ENCODE measurements at regions not wholly inside any gene's neighbourhood (a gene's known extent, or its start where the extent isn't known, plus 50 kb on each side); places are given as distances from the start of the nearest gene placed in this dataset.

DNA sequence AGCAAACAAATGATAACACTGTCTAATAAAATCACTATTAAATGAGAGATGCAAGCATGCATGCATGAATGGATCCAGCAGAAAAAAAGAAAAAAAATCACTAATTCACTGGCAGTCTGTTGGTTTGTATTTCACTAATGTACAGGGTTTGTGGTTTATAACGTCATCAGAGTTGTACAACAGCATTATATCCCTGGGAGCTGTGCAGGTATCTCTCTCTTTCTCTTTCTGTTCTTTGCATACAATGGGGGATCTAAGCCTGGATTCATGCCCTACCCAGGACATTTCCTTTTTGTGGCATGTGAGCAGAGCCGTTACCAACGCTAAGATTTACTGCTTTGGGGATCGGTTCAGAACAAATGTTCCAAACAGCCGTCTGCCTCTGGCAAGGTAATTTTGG, 229.5 kb downstream of the SOX2 start:
- no peak for DNase-seq (ENCODE audit: low read depth, low spot score)
- in situ Hi-C loops (cut with HindIII; ENCODE audit: low pct_unique_long_range_greater_than_20kb, low sequenced_read_pairs): no loop called here

DNA sequence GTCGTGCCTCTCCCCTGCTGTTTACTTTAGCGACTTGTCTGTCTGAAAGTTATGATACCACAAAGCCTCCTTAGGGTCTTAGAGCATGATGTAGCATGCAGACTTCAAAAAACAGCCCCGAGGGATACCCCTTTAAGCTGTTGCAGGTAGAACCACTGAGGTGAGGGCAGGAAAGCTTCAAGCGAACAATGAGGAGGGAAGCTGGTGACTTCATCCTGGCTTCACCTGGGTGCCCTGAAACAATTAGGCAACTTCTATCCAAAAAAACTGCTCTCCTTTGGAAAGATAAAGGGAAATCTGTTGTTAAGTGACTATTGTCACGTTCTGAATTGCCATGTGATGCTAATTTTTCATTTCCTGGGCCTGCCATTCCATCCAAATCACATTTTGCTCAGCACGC, 231.6 kb downstream of the SOX2 start:
- in situ Hi-C loops (cut with HindIII; ENCODE audit: low pct_unique_long_range_greater_than_20kb, low sequenced_read_pairs): no loop called here
- DNase-seq (ENCODE audit: low read depth, low spot score): no peak

DNA sequence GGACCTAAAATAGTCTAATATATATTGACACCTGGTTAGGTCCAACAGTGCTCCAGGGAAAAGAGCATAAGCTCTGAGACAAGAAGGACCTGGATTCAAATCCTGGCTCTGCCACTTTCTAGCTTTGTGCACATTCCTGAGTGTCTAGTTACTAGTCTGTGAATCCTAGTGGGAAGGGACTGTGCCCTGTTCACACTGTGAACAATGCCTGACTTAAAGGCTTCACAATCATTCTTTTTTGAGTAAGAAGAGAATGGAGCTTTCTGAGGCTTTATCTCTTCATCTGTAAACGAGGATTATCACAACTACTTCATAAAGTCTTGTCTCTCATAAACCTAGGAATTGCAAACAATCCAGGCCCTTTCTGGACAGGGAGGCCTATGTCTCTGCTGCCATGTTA, 235.9 kb downstream of the SOX2 start:
- in situ Hi-C loops (cut with HindIII; ENCODE audit: low pct_unique_long_range_greater_than_20kb, low sequenced_read_pairs): no loop called here
- DNase-seq (ENCODE audit: low read depth, low spot score): no peak

DNA sequence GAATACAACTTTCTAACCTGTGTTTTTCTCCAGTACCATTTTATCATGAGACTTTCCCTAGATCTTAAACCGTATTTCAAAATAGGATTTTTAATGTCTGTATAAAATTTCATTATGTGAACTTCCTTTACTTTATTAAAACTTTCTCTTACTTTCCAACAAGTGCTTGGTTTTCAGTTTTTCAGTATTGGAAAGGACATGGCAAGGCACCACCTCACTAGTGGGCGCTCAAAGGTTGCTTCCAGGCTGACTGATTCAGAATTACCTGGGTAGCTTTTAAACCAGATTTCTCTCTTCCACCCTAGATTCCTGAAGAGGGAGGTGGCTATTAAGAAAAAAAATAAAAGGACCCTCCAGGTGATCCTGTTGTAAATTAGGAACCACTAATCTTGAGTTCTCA, 236.6 kb downstream of the SOX2 start:
- in situ Hi-C loops (cut with HindIII; ENCODE audit: low pct_unique_long_range_greater_than_20kb, low sequenced_read_pairs): no loop called here
- DNase-seq (ENCODE audit: low read depth, low spot score): peak; percentile 46

DNA sequence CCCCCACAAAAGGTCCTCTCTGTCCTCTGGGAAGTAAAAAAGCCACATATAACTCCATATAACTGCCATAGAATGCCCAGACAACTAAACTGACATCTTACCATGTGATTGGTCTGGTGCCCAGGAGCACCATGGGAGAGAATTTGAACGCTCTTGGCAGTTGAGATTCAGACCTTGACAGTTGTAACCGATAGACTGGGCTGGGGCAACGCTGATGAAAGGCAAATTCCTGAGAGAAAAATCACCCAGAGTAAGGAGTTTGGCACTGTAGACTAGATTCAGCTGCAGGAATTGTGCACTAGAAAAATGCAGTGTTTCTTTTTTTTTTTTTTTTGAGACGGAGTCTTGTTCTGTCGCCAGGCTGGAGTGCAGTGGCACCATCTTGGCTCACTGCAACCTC, 240.5 kb downstream of the SOX2 start:
- no peak for DNase-seq (ENCODE audit: low read depth, low spot score)
- in situ Hi-C loops (cut with HindIII; ENCODE audit: low pct_unique_long_range_greater_than_20kb, low sequenced_read_pairs): no loop called here

DNA sequence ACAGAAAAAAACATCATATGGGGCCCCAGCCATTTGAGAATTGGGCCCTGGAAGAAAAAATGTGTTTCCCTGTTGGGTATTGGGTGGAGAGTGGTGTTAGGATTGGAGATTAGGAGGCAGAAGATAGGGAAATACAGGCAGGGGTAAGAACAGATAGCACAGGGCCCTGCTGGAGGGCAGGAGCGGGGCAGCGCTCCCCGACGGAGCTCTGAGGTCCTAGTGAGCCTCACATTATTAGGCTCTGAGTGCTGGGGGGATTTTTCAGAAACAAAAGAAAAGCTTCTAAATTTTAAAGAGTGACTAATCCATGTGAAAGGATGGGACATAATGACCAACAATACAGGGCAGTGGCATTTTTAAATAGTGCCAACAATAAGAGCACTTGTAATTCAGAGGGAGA, 241.2 kb downstream of the SOX2 start:
- no peak for DNase-seq (ENCODE audit: low read depth, low spot score)
- in situ Hi-C loops (cut with HindIII; ENCODE audit: low pct_unique_long_range_greater_than_20kb, low sequenced_read_pairs): no loop called here

DNA sequence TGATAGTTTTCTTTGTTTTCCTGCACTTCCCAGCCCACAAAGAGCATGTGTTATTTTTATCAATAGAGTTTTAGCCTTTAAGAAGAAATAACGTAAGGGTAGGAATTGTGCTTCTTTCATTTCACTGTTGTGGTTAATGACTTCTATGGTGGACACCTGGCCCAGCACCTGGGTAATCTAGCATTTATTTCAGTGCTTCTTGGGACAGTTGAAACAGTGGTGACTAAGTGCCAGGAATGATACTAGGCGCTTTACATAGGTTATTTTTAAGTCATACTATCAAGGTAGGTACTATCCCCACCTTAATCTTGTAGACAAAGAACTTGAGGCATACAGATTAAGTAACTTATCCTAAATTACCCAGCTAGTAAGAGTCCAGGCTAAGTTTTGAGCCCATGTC, 243.8 kb downstream of the SOX2 start:
- in situ Hi-C loops (cut with HindIII; ENCODE audit: low pct_unique_long_range_greater_than_20kb, low sequenced_read_pairs): no loop called here
- no peak for DNase-seq (ENCODE audit: low read depth, low spot score)

DNA sequence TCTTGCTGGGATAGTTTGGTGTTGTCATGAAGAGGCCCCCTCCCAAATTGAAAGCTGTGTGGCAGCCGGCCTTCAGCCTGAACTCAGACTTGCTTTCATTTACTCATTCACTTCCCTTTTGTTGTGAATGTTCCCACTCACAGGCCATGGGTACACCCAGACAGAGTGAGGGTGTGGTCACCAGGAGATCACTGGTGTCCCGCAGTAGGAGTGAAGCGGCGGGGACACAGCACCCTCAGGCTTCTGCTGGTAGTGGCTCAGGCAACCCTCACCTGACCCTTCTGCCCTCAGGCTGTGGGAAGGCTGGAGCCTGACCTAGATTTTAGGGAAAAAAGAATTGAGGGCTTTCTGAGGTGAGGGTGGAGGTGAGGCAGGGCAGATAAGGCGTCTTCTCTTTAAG, 244.4 kb downstream of the SOX2 start:
- in situ Hi-C loops (cut with HindIII; ENCODE audit: low pct_unique_long_range_greater_than_20kb, low sequenced_read_pairs): no loop called here
- no peak for DNase-seq (ENCODE audit: low read depth, low spot score)

DNA sequence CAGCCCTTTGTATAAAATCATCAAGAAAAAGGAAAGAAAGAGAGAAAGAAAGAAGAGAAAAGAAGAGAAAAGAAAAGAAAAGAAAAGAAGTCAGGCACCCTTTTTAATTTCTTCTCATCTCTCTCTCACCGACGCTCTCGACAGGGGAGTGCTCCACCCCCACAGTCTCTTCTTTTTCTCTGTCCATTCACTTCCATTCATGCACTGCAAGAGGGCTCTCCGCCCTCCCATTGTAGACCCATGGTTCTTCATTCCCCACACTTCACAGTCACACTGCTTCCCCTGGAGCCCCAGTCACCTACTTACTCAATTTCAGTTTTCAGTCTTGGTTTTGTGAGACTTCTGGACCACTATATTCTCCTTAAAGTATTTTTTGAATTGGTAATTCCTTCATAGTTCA, 254.7 kb downstream of the SOX2 start:
- in situ Hi-C loops (cut with HindIII; ENCODE audit: low pct_unique_long_range_greater_than_20kb, low sequenced_read_pairs): no loop called here
- DNase-seq (ENCODE audit: low read depth, low spot score): no peak

DNA sequence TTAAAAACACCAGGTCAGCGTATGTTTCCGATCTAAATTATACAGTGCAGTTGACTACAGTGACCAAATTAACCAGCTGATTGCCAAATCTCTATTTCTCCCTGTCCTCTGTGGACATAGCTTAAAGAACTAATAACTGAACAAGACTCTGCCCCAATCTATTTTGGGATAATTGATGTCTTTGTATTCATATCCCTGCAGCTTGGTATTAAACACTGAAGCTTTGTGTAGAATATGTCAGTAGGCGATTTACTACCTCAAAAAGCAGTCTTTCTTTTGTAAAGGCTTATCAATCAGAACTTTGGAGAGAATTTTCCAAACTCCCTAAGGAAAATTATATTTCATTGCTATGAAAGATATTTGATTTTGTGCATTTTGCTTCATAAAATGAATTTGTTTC, 258.2 kb downstream of the SOX2 start:
- in situ Hi-C loops (cut with HindIII; ENCODE audit: low pct_unique_long_range_greater_than_20kb, low sequenced_read_pairs): no loop called here
- peak; percentile 67 for DNase-seq (ENCODE audit: low read depth, low spot score)

DNA sequence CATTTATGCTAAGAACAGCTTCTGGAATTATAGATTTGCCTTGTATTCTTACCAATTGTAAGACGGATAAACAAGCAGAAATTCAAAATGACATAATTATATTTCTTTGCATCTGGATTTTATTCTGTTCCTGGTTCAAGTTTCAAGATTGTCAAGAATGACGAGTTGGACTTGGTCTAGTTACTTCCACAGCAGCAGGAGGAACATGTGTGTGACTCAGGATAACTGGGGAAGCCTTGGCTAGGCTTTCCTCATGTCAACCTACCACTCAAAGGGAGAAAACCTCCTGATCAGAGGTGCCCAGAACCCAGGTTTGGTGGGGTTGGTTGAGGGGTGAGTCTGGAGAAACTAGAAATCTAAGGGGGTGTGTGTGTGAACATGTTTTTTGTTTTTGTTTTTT, 259.7 kb downstream of the SOX2 start:
- no peak for DNase-seq (ENCODE audit: low read depth, low spot score)

DNA sequence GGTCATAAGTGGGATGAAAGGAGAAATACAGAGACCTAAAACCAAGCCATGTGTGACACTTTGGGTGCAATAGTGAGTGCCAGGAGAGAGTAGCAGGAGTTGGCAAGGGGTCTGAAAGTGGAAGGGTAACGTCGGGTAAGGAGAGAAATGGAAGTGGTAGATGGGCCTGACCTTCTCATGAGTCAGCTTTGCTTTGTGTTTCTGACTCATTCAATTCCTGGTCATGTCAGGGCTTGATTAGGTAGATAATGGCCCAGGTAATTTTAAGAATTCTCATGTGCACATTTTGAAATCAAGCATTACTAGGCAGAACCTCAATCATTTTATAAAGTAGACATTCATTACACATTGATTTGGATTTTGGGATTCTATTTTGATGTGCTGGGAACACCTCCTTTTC, 262.5 kb downstream of the SOX2 start:
- in situ Hi-C loops (cut with HindIII; ENCODE audit: low pct_unique_long_range_greater_than_20kb, low sequenced_read_pairs): no loop called here
- no peak for DNase-seq (ENCODE audit: low read depth, low spot score)

More for the DNA sequence above, 259.7 kb downstream of the SOX2 start:
- in situ Hi-C loops (cut with HindIII; ENCODE audit: low pct_unique_long_range_greater_than_20kb, low sequenced_read_pairs): no loop called here

DNA sequence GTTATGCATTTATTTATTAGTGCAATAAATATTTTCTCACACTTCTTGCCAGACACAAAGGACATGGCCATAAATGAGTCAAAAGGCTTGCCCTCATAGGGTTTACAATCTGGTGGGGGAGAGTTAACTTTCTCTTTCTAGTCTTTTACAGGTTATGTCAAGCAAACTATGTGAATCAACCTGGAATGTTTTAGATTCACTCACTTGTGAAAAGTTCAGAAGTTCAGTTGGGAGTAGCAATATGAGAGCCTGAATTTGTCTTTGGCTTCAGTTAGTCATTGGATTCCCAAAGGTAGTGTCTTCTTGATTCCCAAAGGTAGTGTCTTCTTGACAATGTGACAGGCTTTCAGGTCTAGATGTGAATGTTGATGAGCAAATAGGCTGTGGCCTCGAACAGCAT, 264.8 kb downstream of the SOX2 start:
- in situ Hi-C loops (cut with HindIII; ENCODE audit: low pct_unique_long_range_greater_than_20kb, low sequenced_read_pairs): no loop called here
- DNase-seq (ENCODE audit: low read depth, low spot score): no peak

DNA sequence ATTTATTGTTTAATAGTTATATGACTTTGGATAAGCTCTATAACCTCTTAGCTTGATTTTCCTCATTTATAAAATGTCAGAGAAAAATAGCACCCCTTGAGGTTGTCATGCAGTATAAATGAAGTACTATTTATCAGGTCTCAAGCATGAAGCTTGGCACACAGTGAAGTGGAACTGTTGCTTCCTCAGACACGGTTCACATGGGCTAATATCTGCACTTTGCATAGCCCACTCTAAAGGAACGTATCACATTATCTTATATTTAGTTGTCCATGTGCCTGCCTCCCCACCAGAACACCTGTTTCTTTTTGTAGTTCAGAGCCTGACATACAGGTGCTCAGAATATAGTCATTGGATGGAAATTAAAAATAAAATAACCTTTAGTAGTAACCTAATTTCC, 273.7 kb downstream of the SOX2 start:
- no peak for DNase-seq (ENCODE audit: low read depth, low spot score)
- in situ Hi-C loops (cut with HindIII; ENCODE audit: low pct_unique_long_range_greater_than_20kb, low sequenced_read_pairs): no loop called here

DNA sequence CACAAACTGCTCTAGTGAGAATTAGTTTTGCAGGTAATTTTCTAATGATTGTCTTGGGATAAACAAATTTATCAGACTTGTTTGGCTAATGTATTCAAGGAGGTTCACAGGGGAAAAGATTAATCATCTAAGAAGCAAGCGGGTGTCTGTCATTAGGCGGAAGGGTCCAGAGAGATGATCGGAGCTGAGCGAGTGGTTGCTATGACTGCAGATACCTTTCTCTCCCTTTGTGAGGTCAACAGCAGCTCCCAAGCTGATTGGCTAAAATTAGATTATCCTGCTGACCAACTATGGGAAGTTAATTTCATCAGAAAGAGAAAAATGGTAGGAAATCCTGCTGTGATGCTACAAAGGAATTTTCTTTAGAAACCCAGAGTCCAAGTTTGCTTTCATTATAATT, 276.0 kb downstream of the SOX2 start:
- no peak for DNase-seq (ENCODE audit: low read depth, low spot score)

DNA sequence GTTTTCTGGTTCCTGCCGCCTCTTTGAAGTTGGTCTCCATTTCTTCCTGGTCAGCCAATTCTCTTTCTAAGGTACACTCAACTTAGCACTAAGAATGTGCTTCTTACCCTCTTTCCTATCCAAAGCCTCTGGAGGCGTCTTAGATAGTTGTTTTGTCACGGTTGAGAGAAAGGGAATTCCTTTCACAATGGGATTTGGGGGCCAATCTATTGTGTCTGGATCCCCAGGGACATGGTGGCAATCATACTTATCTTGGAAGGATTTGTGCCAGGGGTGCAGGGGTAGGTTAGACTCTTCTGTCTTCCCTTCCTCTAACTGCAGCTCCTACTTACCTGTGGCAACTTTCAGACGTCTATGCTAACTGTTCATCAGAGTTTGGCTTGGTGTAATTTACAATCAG, 287.1 kb downstream of the SOX2 start:
- in situ Hi-C loops (cut with HindIII; ENCODE audit: low pct_unique_long_range_greater_than_20kb, low sequenced_read_pairs): no loop called here

More for the DNA sequence above, 276.0 kb downstream of the SOX2 start:
- in situ Hi-C loops (cut with HindIII; ENCODE audit: low pct_unique_long_range_greater_than_20kb, low sequenced_read_pairs): no loop called here

DNA sequence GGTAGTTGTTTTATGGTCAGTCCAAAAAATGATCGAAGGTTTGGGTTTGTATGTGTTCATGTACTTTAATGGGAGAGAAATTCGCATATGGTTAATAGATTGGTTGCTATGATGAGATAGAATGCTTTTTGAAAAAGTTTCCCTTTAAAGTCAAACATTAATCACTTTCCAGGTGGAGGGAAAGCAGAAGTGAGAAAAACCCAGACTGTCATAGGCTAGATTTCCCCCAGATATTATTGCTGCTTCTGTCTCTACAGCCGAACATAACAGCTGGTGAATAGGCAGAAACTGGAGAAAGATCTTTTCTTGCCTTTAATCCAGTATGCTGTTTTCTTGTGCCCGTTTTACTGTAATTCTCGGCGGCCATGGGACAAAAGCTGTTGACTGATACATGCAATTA, 287.6 kb downstream of the SOX2 start:
- in situ Hi-C loops (cut with HindIII; ENCODE audit: low pct_unique_long_range_greater_than_20kb, low sequenced_read_pairs): no loop called here
- no peak for DNase-seq (ENCODE audit: low read depth, low spot score)

More for the DNA sequence above, 287.1 kb downstream of the SOX2 start:
- DNase-seq (ENCODE audit: low read depth, low spot score): no peak

DNA sequence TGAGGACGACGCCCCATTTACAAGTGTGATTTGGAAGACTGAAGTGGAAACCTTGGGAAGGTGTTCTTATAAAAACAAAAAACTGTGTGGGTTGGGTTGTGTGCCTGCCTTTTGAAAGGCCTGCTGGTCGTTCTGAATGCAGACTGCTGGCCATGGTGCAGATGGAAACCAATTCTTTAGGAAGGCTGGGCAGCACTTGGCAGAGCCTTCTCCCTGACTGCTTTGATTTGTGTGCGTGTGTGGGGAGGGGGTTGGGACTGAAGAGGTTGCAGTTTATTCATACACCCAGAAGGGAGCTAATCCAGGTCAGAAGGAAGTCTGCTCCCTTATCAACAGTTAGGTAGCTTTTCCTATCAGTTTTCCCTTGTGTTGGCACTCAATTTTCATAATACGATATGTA, 288.7 kb downstream of the SOX2 start:
- in situ Hi-C loops (cut with HindIII; ENCODE audit: low pct_unique_long_range_greater_than_20kb, low sequenced_read_pairs): no loop called here
- DNase-seq (ENCODE audit: low read depth, low spot score): no peak

DNA sequence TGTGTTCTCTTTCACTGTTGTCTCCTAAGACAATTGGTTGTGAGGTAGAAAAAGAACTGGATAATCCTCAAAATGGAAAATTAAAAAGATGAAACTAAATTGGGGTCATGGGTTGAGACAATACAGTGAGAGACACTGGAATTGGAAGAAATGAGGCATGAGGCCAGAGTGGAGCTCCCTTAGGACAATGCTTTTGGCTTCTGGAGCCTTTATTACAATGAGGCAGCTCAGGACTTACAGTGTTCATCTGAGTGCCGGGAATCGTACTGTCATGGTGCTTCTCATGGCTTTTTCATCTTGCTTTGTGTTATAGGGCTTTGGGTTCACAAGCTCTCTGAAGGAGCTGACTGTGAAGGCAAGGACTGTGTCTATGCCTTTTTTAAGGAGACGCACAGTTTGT, 293.5 kb downstream of the SOX2 start:
- in situ Hi-C loops (cut with HindIII; ENCODE audit: low pct_unique_long_range_greater_than_20kb, low sequenced_read_pairs): no loop called here
- no peak for DNase-seq (ENCODE audit: low read depth, low spot score)

DNA sequence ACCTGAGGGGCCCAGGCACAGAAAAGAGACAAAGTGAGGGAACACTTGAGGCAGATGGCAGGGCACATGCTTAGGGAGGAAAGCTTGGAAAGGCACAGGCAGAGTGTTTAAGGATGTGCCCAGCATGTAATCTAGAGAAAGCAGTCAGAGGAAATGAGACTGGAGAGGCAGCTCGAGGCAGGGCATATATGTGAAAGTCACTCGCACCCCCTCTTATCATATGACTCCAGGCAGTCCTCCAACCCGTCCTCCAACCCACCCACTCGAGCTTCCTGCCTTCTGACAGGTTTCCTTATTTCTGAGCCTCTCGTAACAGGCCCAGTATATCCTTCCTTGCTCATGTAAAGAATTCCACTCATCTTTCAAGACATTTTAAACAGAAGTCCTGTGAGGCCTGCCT, 294.0 kb downstream of the SOX2 start:
- in situ Hi-C loops (cut with HindIII; ENCODE audit: low pct_unique_long_range_greater_than_20kb, low sequenced_read_pairs): no loop called here

DNA sequence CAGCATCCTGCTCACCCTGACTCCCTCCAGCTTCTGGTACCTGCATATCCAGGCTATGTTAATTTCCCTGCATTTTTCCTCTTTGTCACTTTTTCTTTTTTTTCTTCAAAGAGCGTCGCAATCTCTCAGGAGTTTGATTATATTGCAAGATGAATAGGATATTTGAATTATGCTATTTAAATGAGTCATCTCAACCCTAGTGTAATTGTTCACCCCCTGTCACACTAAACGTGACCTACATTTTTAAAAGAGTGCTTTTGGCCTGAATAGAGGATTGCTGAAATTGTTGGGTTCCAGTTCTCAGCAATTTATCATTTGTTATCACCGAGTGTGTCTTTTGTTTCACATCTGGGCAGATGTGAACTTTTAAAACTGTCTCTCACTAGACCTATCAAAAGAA, 294.7 kb downstream of the SOX2 start:
- in situ Hi-C loops (cut with HindIII; ENCODE audit: low pct_unique_long_range_greater_than_20kb, low sequenced_read_pairs): no loop called here
- DNase-seq (ENCODE audit: low read depth, low spot score): no peak

More for the DNA sequence above, 294.0 kb downstream of the SOX2 start:
- DNase-seq (ENCODE audit: low read depth, low spot score): no peak

All from SK-MEL-5 (cell line).